ENCODE measurements at regions not wholly inside any gene's neighbourhood (a gene's known extent, or its start where the extent isn't known, plus 50 kb on each side); places are given as distances from the start of the nearest gene placed in this dataset.

- DNase-seq (ENCODE audit: low read depth in 1 of 2, low spot score in 1 of 2) = no peak
Observed at GRCh38 chr5:163772241-163772640, 266.8 kb downstream of the MAT2B start.

- DNase-seq (ENCODE audit: low read depth in 1 of 2, low spot score in 1 of 2) = no peak
Observed at GRCh38 chr5:163772644-163773043, 267.2 kb downstream of the MAT2B start.

GRCh38 chr5:163773226-163773625 is 267.8 kb downstream of the MAT2B start:
- no peak for DNase-seq (ENCODE audit: low read depth in 1 of 2, low spot score in 1 of 2)

- no peak for DNase-seq (ENCODE audit: low read depth in 1 of 2, low spot score in 1 of 2)
Observed at GRCh38 chr5:163789870-163790269, 284.5 kb downstream of the MAT2B start.

GRCh38 chr5:163790497-163790896 is 285.1 kb downstream of the MAT2B start:
- no peak for DNase-seq (ENCODE audit: low read depth in 1 of 2, low spot score in 1 of 2)

- no peak for DNase-seq (ENCODE audit: low read depth in 1 of 2, low spot score in 1 of 2)
Observed at GRCh38 chr5:163794993-163795392, 289.6 kb downstream of the MAT2B start.

- DNase-seq (ENCODE audit: low read depth in 1 of 2, low spot score in 1 of 2) = no peak
Observed at GRCh38 chr5:163807781-163808180, 302.4 kb downstream of the MAT2B start.

- DNase-seq (ENCODE audit: low read depth in 1 of 2, low spot score in 1 of 2) = no peak
Observed at GRCh38 chr5:163809473-163809872, 304.1 kb downstream of the MAT2B start.

GRCh38 chr5:163813900-163814299 is 308.5 kb downstream of the MAT2B start:
- no peak for DNase-seq (ENCODE audit: low read depth in 1 of 2, low spot score in 1 of 2)

- no peak for DNase-seq (ENCODE audit: low read depth in 1 of 2, low spot score in 1 of 2)
Observed at GRCh38 chr5:163815240-163815791, 309.9 kb downstream of the MAT2B start.

GRCh38 chr5:163821142-163821541 is 315.7 kb downstream of the MAT2B start:
- no peak for DNase-seq (ENCODE audit: low read depth in 1 of 2, low spot score in 1 of 2)

- no peak for DNase-seq (ENCODE audit: low read depth in 1 of 2, low spot score in 1 of 2)
Observed at GRCh38 chr5:163822548-163822947, 317.1 kb downstream of the MAT2B start.

- no peak for DNase-seq (ENCODE audit: low read depth in 1 of 2, low spot score in 1 of 2)
Observed at GRCh38 chr5:163825661-163826060, 320.2 kb downstream of the MAT2B start.

GRCh38 chr5:163826201-163826600 is 320.8 kb downstream of the MAT2B start:
- DNase-seq (ENCODE audit: low read depth in 1 of 2, low spot score in 1 of 2) = no peak

- DNase-seq (ENCODE audit: low read depth in 1 of 2, low spot score in 1 of 2) = no peak
Observed at GRCh38 chr5:163832155-163832554, 326.7 kb downstream of the MAT2B start.

- no peak for DNase-seq (ENCODE audit: low read depth in 1 of 2, low spot score in 1 of 2)
Observed at GRCh38 chr5:163838738-163839137, 333.3 kb downstream of the MAT2B start.

GRCh38 chr5:163846512-163846911 is 341.1 kb downstream of the MAT2B start:
- no peak for DNase-seq (ENCODE audit: low read depth in 1 of 2, low spot score in 1 of 2)

- DNase-seq (ENCODE audit: low read depth in 1 of 2, low spot score in 1 of 2) = no peak
Observed at GRCh38 chr5:163855754-163856153, 350.3 kb downstream of the MAT2B start.

- no peak for DNase-seq (ENCODE audit: low read depth in 1 of 2, low spot score in 1 of 2)
Observed at GRCh38 chr5:163861670-163862069, 356.3 kb downstream of the MAT2B start.

- no peak for DNase-seq (ENCODE audit: low read depth in 1 of 2, low spot score in 1 of 2)
Observed at GRCh38 chr5:163867324-163867723, 361.9 kb downstream of the MAT2B start.

GRCh38 chr5:163867738-163868137 is 362.3 kb downstream of the MAT2B start:
- DNase-seq (ENCODE audit: low read depth in 1 of 2, low spot score in 1 of 2) = no peak

- DNase-seq (ENCODE audit: low read depth in 1 of 2, low spot score in 1 of 2) = no peak
Observed at GRCh38 chr5:163869581-163869980, 364.2 kb downstream of the MAT2B start.

- no peak for DNase-seq (ENCODE audit: low read depth in 1 of 2, low spot score in 1 of 2)
Observed at GRCh38 chr5:163870441-163870840, 365.0 kb downstream of the MAT2B start.

GRCh38 chr5:163874431-163874830 is 369.0 kb downstream of the MAT2B start:
- no peak for DNase-seq (ENCODE audit: low read depth in 1 of 2, low spot score in 1 of 2)
